OCI-LY7 (cell line): ENCODE measurements at regions not wholly inside any gene's neighbourhood (a gene's known extent, or its start where the extent isn't known, plus 50 kb on each side); places are given as distances from the start of the nearest gene placed in this dataset.

ENCODE experiments used
- CTCF ChIP-seq: fragments of 200-600 bp; sonication (generic); conservative IDR thresholded peaks from 2 replicates; pipeline ENCODE4 v1.5.1; 2014; ENCODE audit warnings: mild to moderate bottlenecking, antibody characterized with exemption, low read length, moderate library complexity, mixed read lengths
- EZH2phosphoT487 ChIP-seq: fragments of 200-600 bp; sonication (generic); IDR thresholded peaks from 2 replicates; pipeline ENCODE4 v1.6.1; 2018; ENCODE audit warnings: low read depth, borderline replicate concordance, mild to moderate bottlenecking, mixed run types, antibody characterized with exemption, low read length, moderate library complexity, mixed read lengths

- no peak for TF ChIP-seq CTCF
- no peak for TF ChIP-seq EZH2phosphoT487
These were observed 465.5 kb upstream of the ACTBL2 start for GRCh38 chr5:57948091-57948490.
